Activated naive CD4-positive, alpha-beta T cell treated with anti-CD3 and anti-CD28 coated beads, Interleukin-2, amount 50 U/mL, for 72 hours (primary cell): ENCODE measurements at regions not wholly inside any gene's neighbourhood (a gene's known extent, or its start where the extent isn't known, plus 50 kb on each side); places are given as distances from the start of the nearest gene placed in this dataset.

ENCODE experiments used
- ATAC-seq, 2 donors: fragments of 150-1000 bp; cut with Tn5 transposase; 2 replicates each; pipeline ENCODE4 v1.10.0; 2021; ENCODE audit warnings: mild to moderate bottlenecking in 2 of 2, moderate library complexity in 2 of 2
- DNase-seq, 2 donors: peaks; one replicate each; pipeline ENCODE4 v3.0.0; 2021 to 2022; ENCODE audit warnings: low spot score in 2 of 2
- H3K27ac Mint-ChIP-seq, 2 donors: one replicate each; pipeline ENCODE4 v1.8.0; 2022; ENCODE audit warnings: mild to moderate bottlenecking in 2 of 2, mixed read lengths in 2 of 2
- H3K36me3 Mint-ChIP-seq, 2 donors: one replicate each; pipeline ENCODE4 v1.8.0; 2022; ENCODE audit warnings: mixed read lengths in 2 of 2
- H3K9me3 Mint-ChIP-seq, 2 donors: one replicate each; pipeline ENCODE4 v1.8.0; 2022; ENCODE audit warnings: mixed read lengths in 2 of 2

DNA sequence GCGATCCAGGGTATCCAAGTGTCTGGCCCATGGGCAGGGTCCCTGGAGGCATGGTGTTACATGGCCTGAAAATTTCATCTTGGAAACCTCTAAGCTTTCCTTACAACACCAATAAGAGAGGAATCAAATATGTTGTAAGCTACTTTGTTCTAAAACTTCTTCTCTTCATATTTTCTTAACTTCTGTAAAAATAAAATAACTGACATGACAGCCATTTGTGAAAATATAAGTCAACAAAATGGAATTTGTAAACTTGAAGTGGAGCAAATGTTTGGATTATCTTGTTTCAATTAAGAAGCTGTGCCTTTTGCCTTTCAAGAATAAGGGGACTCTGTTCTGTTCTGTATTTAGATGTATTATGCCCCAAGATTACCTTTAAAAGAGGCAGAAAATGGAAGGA is 319.7 kb downstream of the LPIN1 start:
- no peak overlapping the region for H3K27ac Mint-ChIP-seq
- peaks cover 3 to 11% of the 10 kb centered on the region in 2 donors for H3K9me3 Mint-ChIP-seq
- no peak for ATAC-seq
- peaks cover 4 to 8% of the 10 kb centered on the region in 2 donors for H3K36me3 Mint-ChIP-seq
- no peak for DNase-seq

DNA sequence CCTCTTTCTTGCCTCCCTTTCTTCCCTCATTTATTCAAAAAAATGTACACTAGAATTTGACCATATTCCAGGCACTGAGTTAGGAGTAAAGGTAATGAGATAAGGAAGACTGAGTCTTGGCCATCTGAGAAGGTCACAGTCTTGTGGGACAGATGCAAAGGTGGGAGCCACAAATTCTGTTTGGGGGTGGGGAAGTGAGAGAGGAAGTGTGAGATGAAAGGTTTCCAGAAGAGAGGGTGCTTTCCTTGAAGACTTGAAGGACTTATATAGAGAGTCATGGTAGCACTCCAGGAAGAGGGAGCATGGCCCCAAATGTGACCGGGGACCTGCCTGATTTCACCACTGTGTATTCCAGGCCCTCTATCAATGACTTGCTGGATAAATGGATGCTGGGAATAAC is 320.6 kb downstream of the LPIN1 start:
- peaks cover 3 to 11% of the 10 kb centered on the region in 2 donors for H3K9me3 Mint-ChIP-seq
- no peak for DNase-seq
- peaks cover 4 to 8% of the 10 kb centered on the region in 2 donors for H3K36me3 Mint-ChIP-seq
- ATAC-seq: no peak
- no peak overlapping the region for H3K27ac Mint-ChIP-seq

DNA sequence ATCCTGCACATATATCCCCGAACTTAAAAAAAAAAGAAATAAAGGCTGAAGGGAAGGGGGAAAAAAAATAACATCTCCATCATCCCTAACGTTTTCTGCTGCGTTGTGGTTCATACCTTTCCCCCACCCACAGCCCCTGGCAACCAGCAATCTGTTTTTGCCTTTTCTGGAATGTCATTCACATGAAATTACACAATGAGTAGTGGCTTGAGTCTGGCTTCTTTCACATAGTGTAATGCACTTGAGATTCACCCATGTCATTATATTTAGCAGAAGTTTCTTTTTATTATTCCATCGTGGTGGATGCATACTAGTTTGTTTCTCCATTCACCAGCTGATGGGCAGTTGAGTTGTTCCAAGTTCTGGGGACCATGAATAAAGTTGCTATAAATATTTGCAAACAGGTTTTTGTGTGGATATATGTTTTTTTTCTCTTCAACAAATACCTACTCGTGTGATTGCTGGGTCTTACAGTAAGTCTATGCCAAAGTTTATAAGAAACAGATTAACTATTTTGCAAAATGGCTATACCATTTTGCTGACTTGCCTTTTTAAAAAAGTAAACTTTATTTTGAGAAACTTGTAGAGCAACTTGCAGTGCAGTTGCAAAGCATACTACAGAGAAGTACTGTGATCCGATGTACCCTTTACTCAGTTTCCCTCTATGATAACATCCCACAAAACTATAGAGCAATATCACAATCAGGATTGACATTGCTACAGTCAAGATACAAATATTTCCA is 322.5 kb downstream of the LPIN1 start:
- no peak for DNase-seq
- no peak for ATAC-seq
- Mint-ChIP-seq H3K27ac (no peak overlapping the region), H3K9me3 (no peaks in the 10 kb centered on the region), H3K36me3 (no peaks in the 10 kb centered on the region)

DNA sequence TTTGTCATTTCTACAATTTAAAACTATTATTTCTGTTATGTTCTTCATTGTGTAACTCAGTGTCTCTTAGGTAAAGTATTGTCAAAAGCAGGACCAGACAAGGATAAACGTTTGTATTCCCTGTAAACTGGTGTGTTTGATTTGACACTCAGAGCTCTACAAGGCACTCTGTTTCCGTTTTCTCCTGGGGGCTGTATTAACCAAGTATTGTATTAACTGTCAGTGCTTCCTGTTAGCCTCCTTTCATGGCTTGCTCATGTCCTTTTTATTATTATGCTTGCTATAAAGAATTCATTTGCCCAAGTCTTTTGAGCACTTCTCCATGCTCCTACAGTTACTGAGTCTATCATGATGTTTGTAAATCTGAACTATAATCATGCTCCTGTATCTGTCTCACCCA is 323.7 kb downstream of the LPIN1 start:
- ATAC-seq (no peak), DNase-seq (no peak)
- Mint-ChIP-seq H3K36me3 (no peaks in the 10 kb centered on the region), H3K9me3 (no peaks in the 10 kb centered on the region), H3K27ac (no peak overlapping the region)

DNA sequence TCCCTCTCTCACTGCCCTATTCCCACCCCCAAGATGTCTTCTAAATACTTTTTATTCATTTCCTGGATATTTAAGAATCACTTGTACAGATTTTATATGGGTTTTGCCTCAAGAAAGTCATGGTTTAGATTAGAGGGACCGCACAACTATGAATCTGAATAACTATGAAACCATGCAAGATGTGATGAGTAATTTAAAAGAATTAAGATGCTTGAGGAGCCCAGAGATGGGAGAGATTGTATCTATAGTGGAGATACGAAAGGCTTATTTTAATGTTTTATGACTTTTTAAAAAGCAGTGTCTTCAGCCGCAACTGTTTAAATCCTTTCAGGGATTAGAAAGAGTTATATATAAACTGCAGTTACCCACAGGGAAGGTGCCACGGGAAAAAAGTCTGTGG is 324.1 kb downstream of the LPIN1 start:
- Mint-ChIP-seq H3K27ac (no peak overlapping the region), H3K9me3 (no peaks in the 10 kb centered on the region), H3K36me3 (no peaks in the 10 kb centered on the region)
- ATAC-seq: no peak
- DNase-seq: no peak

DNA sequence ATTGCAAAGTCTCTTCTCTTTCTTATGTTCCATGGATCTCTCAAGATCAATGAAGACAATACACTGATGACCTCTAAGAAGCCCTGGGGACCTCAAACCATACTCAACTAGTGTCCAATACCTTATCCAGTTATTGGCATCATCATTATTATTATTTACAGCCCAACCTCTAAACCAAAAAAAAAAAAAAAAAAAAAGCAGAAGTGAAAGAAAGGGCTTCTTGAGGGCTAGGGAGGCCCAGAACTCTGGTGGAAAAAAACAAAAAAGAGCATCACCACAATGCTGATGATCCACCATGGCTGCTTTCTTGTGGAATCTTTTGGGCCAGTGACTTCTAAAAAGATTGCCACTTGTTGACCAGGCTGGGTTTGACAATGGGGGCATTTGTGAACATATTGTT is 324.9 kb downstream of the LPIN1 start:
- DNase-seq: no peak
- Mint-ChIP-seq H3K27ac (no peak overlapping the region), H3K36me3 (no peaks in the 10 kb centered on the region), H3K9me3 (no peaks in the 10 kb centered on the region)
- ATAC-seq: no peak

DNA sequence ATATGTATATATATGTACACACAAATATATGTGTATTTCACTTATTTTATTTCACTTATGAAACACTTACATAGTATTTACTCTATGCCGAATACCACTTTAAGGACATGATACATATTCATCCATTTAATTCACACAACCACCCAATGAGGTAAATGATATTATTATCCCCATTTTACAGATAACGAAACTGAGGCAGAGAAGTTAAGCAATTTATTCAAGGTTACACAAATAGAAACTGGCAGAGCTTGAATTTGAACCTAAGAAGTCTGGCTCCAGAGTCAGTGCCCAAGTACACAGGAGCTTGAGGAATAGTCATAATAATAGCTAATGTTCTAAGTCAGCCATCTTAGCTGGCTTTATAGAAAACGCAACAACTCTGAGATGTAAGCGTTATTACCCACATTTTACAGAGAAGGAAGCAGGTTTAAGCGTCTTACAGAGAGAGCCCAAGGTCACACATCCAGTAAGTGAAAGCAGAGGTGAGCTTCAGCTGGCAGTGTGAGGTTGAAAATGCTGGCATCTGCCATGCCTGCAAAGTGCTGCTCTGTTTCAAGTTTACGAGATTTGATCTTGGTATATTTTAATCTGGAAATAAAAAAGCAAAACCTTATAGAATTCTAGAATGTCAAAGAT is 326.9 kb downstream of the LPIN1 start:
- Mint-ChIP-seq H3K27ac (no peak overlapping the region), H3K9me3 (no peaks in the 10 kb centered on the region), H3K36me3 (no peaks in the 10 kb centered on the region)
- DNase-seq (no peak), ATAC-seq (no peak)

DNA sequence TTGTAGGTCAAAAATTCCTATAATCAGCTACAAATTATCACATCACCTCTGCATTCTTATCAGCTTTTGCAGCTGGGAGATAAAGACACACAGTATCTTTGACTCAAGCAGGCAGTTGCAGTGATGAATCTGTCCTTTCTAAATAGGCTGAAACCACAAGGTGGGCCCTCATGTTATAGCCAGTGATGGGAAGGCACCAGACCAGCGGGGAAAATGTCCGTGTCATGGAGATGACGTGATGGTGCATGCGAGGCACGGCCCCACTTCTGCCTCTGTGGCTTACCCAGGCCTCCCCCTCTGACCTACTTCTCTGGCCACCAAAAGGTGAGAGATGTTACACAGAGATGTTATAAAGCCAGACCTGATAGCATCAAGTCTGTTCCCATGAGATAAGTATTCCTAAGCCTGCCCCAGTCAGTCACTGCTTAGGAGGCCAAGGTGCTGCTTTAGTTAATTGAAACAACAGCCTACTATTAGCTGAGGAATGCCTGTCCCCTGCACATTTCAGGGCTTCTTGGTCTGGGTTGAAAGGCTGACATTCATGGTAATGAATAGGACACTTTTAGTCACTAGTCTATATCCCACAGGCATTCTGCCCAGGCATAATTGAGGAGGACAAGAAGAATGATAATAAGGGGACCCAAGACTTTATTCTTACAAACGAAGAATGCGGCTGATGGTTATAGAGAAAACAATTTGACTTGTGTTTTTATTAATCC is 327.9 kb downstream of the LPIN1 start:
- no peaks in the 10 kb centered on the region for H3K9me3 Mint-ChIP-seq
- no peak for ATAC-seq
- H3K36me3 Mint-ChIP-seq: no peaks in the 10 kb centered on the region
- DNase-seq: no peak
- H3K27ac Mint-ChIP-seq: no peak overlapping the region

DNA sequence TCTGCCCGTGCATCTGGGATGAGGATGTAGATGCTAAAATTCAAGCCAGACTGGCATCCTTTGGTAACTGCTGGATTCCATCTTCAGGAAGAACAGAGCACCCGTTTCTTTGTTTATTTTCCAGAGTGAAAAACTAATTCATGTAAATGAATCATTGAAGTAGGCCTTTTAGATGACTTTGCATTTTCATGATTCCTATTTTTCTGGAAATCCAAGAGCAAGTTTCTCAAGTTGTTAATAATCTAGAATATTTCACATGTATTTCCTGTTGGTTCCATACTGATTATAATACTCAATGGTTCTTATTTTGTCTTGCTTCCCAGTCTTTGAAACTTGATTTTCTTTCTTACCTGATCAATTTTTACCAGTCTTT is 328.4 kb downstream of the LPIN1 start:
- no peaks in the 10 kb centered on the region for H3K9me3 Mint-ChIP-seq
- H3K36me3 Mint-ChIP-seq: no peaks in the 10 kb centered on the region
- no peak overlapping the region for H3K27ac Mint-ChIP-seq
- ATAC-seq (no peak), DNase-seq (no peak)

DNA sequence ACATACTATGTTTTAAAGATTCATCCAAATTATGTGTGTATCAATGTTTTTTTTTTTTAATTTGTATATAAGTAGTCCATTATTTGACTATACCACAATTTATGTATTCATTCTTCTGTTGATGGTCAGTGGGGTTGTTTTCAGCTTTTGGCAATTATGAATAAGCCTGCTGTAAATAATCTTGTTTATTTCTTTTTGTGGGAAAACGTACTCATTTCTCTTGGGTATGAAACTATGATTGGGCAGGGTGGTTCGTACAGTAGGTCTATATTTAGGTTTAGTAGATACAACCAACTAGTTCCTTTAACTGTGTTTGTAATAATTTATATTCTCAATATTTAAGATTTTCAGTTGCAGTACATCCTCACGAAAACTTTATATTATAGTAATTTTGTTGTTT is 329.2 kb downstream of the LPIN1 start:
- Mint-ChIP-seq H3K36me3 (no peaks in the 10 kb centered on the region), H3K27ac (no peak overlapping the region), H3K9me3 (no peaks in the 10 kb centered on the region)
- DNase-seq (no peak), ATAC-seq (no peak)

DNA sequence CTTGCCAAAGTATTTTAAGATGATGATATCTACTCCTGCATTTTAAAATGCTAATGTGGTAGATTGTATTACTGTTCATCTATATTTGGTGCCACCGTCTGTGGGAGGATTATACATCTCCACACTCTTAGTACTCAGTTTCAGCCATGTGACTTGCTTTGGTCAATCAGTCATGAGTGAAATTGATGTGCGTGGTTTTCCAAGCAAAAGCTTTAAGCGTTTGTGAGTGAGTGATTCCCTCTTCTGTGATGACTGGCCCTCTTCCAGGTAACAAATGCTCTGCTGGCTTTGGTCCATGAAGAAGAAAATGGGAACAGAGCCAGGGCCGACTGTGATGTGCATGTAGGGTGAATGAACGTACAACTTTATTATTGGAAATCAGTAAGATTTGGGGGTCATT is 330.4 kb downstream of the LPIN1 start:
- Mint-ChIP-seq H3K36me3 (no peaks in the 10 kb centered on the region), H3K27ac (no peak overlapping the region), H3K9me3 (no peaks in the 10 kb centered on the region)
- ATAC-seq (peak; percentile 70 to 85), DNase-seq (no peak)

DNA sequence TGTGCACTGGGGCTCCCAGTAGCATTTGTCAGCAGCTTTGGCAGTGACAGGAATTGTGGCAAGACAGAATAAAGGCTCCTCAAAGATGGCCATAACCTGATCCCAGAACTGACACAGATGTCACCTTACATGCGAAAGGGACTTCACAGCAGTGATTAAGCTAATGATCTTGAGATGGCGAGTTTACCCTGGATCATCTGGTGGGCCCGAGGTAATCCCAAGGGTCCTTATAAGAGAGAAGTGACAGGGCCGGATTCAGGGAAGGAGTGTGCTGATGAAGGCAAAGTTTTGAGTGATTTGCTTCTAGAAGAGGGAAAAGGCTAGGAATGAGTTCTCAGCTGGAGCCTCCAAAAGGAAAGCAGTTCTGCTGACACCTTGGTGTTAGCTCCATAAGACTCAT is 333.9 kb downstream of the LPIN1 start:
- Mint-ChIP-seq H3K36me3 (no peaks in the 10 kb centered on the region), H3K9me3 (no peaks in the 10 kb centered on the region), H3K27ac (no peak overlapping the region)
- DNase-seq (no peak), ATAC-seq (no peak)

DNA sequence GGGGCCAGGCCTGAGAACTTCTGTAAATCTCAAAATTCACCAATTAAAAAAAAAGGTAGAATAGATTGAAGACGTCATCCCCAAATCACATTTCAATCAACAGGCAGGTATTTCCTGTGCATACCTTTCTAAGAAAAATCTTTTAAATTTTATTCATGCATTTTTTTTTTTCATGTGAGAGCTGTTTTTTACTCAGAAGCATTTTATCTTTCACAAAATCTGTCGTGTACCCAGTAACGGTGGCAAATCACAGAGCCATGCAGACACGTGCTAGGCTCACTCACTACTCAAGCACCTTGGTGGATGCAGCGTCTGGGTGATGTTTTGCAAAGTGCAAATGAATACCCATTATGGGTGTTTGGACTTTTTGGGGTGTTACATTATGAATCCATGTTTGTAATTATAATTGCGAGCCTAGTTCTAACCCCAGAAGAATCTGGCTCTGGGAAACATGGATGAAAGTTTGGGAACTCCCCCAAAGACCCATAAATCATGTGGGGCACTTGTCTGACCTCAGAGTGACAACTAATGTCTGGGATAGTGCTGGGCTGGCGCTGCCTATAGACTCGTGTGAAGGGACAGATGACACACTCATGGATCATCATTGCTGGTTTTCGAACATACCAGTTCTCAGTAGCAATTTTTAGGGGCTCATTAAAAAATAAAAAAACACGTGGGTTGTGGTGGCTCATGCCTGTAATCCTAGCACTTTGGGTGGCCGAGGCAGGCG is 335.2 kb downstream of the LPIN1 start:
- DNase-seq: no peak

DNA sequence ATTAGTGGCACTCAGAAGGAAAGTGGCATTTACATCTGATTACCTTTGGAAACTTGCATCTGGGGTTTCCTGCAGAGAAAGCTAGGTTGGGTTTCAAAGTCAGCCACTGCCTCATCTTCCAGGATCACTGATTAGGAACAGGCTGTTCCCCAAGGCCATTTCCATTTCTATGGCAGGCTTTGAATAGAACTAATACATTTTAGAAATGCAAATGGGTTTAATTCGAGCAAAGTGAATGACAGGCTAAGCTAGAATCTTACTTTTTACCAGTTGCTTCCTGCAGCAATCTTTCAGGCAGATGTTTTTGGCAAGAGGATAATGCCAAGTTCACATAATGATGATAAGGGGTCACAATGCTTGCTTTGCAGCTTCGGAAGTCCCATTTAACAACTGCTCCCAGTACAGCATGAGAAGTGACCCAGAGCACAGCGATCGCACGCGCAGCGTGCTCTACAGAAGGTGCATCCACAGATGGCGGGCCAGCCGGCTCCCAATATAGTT is 336.7 kb downstream of the LPIN1 start:
- H3K27ac Mint-ChIP-seq: no peak overlapping the region

More for the DNA sequence above, 335.2 kb downstream of the LPIN1 start:
- Mint-ChIP-seq H3K36me3 (no peaks in the 10 kb centered on the region), H3K9me3 (no peaks in the 10 kb centered on the region), H3K27ac (no peak overlapping the region)
- no peak for ATAC-seq

DNA sequence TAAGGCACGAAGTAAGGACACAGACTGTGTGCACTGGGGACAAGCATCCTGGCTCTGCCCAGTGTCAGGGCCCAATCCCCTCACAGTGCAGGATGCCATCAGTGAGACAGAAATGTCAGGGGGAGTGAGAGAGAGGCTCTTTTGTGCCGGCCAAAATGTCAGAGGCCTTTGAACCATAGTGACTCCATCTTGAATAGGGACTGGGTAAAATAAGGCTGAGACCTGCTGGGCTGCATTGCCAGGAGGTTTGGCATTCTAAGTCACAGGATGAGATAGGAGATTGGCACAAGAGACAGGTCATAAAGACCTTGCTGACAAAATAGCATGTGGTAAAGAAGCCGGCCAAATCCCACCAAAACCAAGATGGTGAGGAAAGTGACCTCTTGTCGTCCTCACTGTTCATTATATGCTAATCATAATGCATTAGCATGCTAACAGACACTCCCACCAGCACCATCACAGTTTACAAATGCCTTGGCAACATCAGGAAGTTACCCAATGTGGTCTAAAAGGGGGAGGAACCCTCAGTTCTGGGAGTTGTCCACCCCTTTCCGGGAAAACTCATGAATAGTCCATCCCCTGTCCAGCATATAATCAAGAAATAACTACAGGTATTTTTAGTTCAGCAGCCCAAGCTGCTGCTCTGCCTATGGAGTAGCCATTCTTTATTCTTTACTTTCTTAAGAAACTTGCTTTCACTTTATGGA is 337.4 kb downstream of the LPIN1 start:
- ATAC-seq: no peak
- no peaks in the 10 kb centered on the region for H3K9me3 Mint-ChIP-seq
- no peak for DNase-seq
- peaks cover 0 to 3% of the 10 kb centered on the region in 2 donors for H3K36me3 Mint-ChIP-seq
- no peak overlapping the region for H3K27ac Mint-ChIP-seq

More for the DNA sequence above, 336.7 kb downstream of the LPIN1 start:
- DNase-seq: no peak
- Mint-ChIP-seq H3K9me3 (no peaks in the 10 kb centered on the region), H3K36me3 (no peaks in the 10 kb centered on the region)
- no peak for ATAC-seq

DNA sequence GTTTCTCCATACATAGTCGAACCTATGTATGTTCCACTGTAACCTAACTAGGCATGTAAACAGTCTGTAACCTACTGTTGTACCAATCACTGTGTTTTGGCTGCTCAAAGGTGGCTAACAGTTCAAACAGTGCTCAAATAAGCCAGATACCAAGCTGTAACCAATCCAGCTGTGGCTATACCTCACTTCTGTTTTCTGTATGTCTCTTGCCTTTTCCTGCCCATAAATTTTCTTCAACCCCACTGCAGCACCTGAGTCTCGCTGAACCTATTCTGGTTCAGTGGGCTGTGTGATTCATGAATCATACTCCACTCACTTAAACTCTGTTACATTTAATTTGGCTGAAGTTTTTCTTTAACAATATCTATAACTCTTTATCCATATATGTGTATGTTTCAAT is 340.7 kb downstream of the LPIN1 start:
- DNase-seq (no peak), ATAC-seq (no peak)
- Mint-ChIP-seq H3K9me3 (peaks cover 0 to 4% of the 10 kb centered on the region in 2 donors), H3K36me3 (peaks cover 0 to 6% of the 10 kb centered on the region in 2 donors), H3K27ac (no peak overlapping the region)
